ENCODE measurements at regions not wholly inside any gene's neighbourhood (a gene's known extent, or its start where the extent isn't known, plus 50 kb on each side); places are given as distances from the start of the nearest gene placed in this dataset. TPM values are rescaled to one million over a fixed set of nuclear protein-coding genes. Genes with fewer than 3 reads are reported as not detected.

- no peak overlapping the region for H3K4me3 ChIP-seq (ENCODE audit: low read depth, low read length)
- no peak for DNase-seq (ENCODE audit: low read depth)
- TF ChIP-seq CTCF (IDR thresholded peaks at IDR 0.05; ENCODE audit: insufficient read depth, low read depth, low read length): no peak
These were observed 69.1 kb upstream of the ZP4 start for GRCh38 chr1:237959838-237960237.

- TF ChIP-seq CTCF (IDR thresholded peaks at IDR 0.05; ENCODE audit: insufficient read depth, low read depth, low read length): no peak
- DNase-seq (ENCODE audit: low read depth): no peak
- no peak overlapping the region for H3K4me3 ChIP-seq (ENCODE audit: low read depth, low read length)
These were observed 62.5 kb upstream of the ZP4 start for GRCh38 chr1:237953238-237953637.

Small RNA genes lying in the stretch of these regions (small RNA-seq; reads per million reads assigned to genes)
- gene AL356010.1: not detected
- gene AL590135.1: not detected
- gene RNU6-725P: not detected
